ENCODE measurements at regions not wholly inside any gene's neighbourhood (a gene's known extent, or its start where the extent isn't known, plus 50 kb on each side); places are given as distances from the start of the nearest gene placed in this dataset.
A peak's percentile ranks its signal among the peaks of the same experiment; 100 is the strongest.
"Not testable (repeated sequence)": the region's sequence is repeated elsewhere in the genome, so short reads cannot be mapped to it uniquely, and the experiment has no call there.

GRCh38 chr22:26806445-26807175, 149.2 kb downstream of the MIAT start:
- no peak for DNase-seq

GRCh38 chr22:26811647-26811992, 154.2 kb downstream of the MIAT start:
- DNase-seq, result no peak

GRCh38 chr22:26812731-26813130, 155.3 kb downstream of the MIAT start:
- no peak for DNase-seq

- DNase-seq, result no peak
Measured at GRCh38 chr22:26816726-26817125, 159.3 kb downstream of the MIAT start.

GRCh38 chr22:26817926-26818325, 160.5 kb downstream of the MIAT start:
- DNase-seq, result no peak

- DNase-seq, result no peak
Measured at GRCh38 chr22:26821854-26822253, 164.5 kb downstream of the MIAT start.

GRCh38 chr22:26822313-26822712, 164.9 kb downstream of the MIAT start:
- no peak for DNase-seq

- DNase-seq, result no peak
Measured at GRCh38 chr22:26823966-26824365, 166.6 kb downstream of the MIAT start.

GRCh38 chr22:26825960-26826935, 168.9 kb downstream of the MIAT start:
- DNase-seq, result no peak

GRCh38 chr22:26827611-26828010, 170.2 kb downstream of the MIAT start:
- no peak for DNase-seq

GRCh38 chr22:26828311-26828710, 170.9 kb downstream of the MIAT start:
- DNase-seq, result no peak

- DNase-seq, result no peak
Measured at GRCh38 chr22:26830837-26831236, 173.4 kb downstream of the MIAT start.

GRCh38 chr22:26835023-26835422, 177.6 kb downstream of the MIAT start:
- DNase-seq, result no peak

GRCh38 chr22:26835929-26836528, 178.6 kb downstream of the MIAT start:
- peak; percentile 39 for DNase-seq

GRCh38 chr22:26837784-26838470, 180.5 kb downstream of the MIAT start:
- no peak for DNase-seq

- DNase-seq, result no peak
Measured at GRCh38 chr22:26838471-26838825, 181.1 kb downstream of the MIAT start.

- DNase-seq, result no peak
Measured at GRCh38 chr22:26839216-26839615, 181.8 kb downstream of the MIAT start.

- not testable (repeated sequence) for DNase-seq
Measured at GRCh38 chr22:26840770-26841169, 183.4 kb downstream of the MIAT start.

- DNase-seq, result no peak
Measured at GRCh38 chr22:26842103-26842502, 184.7 kb downstream of the MIAT start.

GRCh38 chr22:26845021-26845743, 187.8 kb downstream of the MIAT start:
- DNase-seq, result no peak

GRCh38 chr22:26846076-26846475, 188.7 kb downstream of the MIAT start:
- DNase-seq, result no peak

GRCh38 chr22:26846645-26847044, 189.3 kb downstream of the MIAT start:
- DNase-seq, result no peak

Measured in CD4-positive, alpha-beta T cell treated with Interleukin-21 for 1 hour (primary cell).